CD14-positive monocyte (primary cell): ENCODE measurements at regions not wholly inside any gene's neighbourhood (a gene's known extent, or its start where the extent isn't known, plus 50 kb on each side); places are given as distances from the start of the nearest gene placed in this dataset.

Experiments
- DNase-seq, 3 donors: peaks; one replicate each; pipeline ENCODE4 v3.0.0-alpha.2; 2011 to 2022
- H2AFZ ChIP-seq: 2 replicates; pipeline ENCODE4 v1.6.0; 2012; ENCODE audit warnings: mild to moderate bottlenecking, low read depth, low read length, inconsistent platforms; ENCODE audit not compliant: insufficient read depth, poor library complexity, severe bottlenecking
- H3K27ac ChIP-seq, 2 donors: 1 replicate in 1 of 2; 2 replicates in 1 of 2; pipeline ENCODE4 v1.5.1; 2012 to 2013; ENCODE audit warnings: low read length in 2 of 2, control low read depth in 1 of 2, inconsistent platforms in 1 of 2, low read depth in 1 of 2, mild to moderate bottlenecking in 1 of 2
- H3K27me3 ChIP-seq, 2 donors: one replicate each; pipeline versions ENCODE4 v1.6.0 to v1.6.1; 2011 to 2013; ENCODE audit warnings: low read length in 2 of 2; ENCODE audit not compliant: control insufficient read depth in 2 of 2, insufficient read depth in 2 of 2
- H3K36me3 ChIP-seq, 2 donors: replicated peaks in 1 of 2; 1 replicate in 1 of 2; 2 replicates in 1 of 2; pipeline versions ENCODE4 v1.5.1 to v1.6.1; 2012 to 2013; ENCODE audit warnings: low read length in 2 of 2, control low read depth in 1 of 2, inconsistent platforms in 1 of 2, mild to moderate bottlenecking in 1 of 2; ENCODE audit not compliant: insufficient read depth in 2 of 2, control insufficient read depth in 1 of 2
- H3K4me1 ChIP-seq, 2 donors: 1 replicate in 1 of 2; 2 replicates in 1 of 2; pipeline versions ENCODE4 v1.5.1 to v1.6.1; 2012 to 2013; ENCODE audit warnings: low read length in 2 of 2, control low read depth in 1 of 2, inconsistent platforms in 1 of 2, mild to moderate bottlenecking in 1 of 2, moderate library complexity in 1 of 2; ENCODE audit not compliant: insufficient read depth in 2 of 2, control insufficient read depth in 1 of 2
- H3K4me2 ChIP-seq: replicated peaks from 2 replicates; pipeline ENCODE3; 2012; ENCODE audit warnings: low read length, moderate library complexity, mild to moderate bottlenecking; ENCODE audit not compliant: poor library complexity, severe bottlenecking; ENCODE audit errors: extremely low read depth
- H3K4me3 ChIP-seq, 3 experiments: fragments of 200-600 bp in 1 of 3; sonication (generic) in 1 of 3; replicated peaks in 1 of 3; 1 replicate in 2 of 3; 2 replicates in 1 of 3; pipeline ENCODE4 v1.5.1; 2011 to 2013; ENCODE audit warnings: low read length in 3 of 3, mild to moderate bottlenecking in 3 of 3, control low read depth in 2 of 3, low read depth in 2 of 3, inconsistent platforms in 1 of 3, moderate library complexity in 1 of 3
- H3K79me2 ChIP-seq: 2 replicates; pipeline ENCODE4 v1.6.0; 2012; ENCODE audit warnings: mild to moderate bottlenecking, control low read depth, inconsistent platforms, low read length, moderate library complexity; ENCODE audit not compliant: insufficient read depth
- H3K9ac ChIP-seq: 2 replicates; pipeline ENCODE4 v1.6.0; 2017; ENCODE audit warnings: low read length, mild to moderate bottlenecking; ENCODE audit not compliant: insufficient read depth, poor library complexity, severe bottlenecking
- H3K9me3 ChIP-seq, 2 donors: replicated peaks in 1 of 2; 1 replicate in 1 of 2; 2 replicates in 1 of 2; pipeline versions ENCODE4 v1.5.1 to v1.6.1; 2012 to 2013; ENCODE audit warnings: low read length in 2 of 2, control low read depth in 1 of 2; ENCODE audit not compliant: control insufficient read depth in 1 of 2, insufficient read depth in 1 of 2
- H4K20me1 ChIP-seq: 2 replicates; pipeline ENCODE4 v1.6.0; 2012; ENCODE audit warnings: mild to moderate bottlenecking, low read length, control low read depth, moderate library complexity; ENCODE audit not compliant: insufficient read depth
- H3K27ac Mint-ChIP-seq, 7 donors: one replicate each; pipeline ENCODE4 v1.8.0; 2020; ENCODE audit warnings: mild to moderate bottlenecking in 7 of 7, mixed read lengths in 7 of 7, moderate library complexity in 6 of 7, inconsistent platforms in 2 of 7
- H3K27me3 Mint-ChIP-seq, 3 donors: one replicate each; pipeline ENCODE4 v1.8.0; 2021 to 2022; ENCODE audit warnings: low read depth in 3 of 3, mild to moderate bottlenecking in 3 of 3, mixed read lengths in 3 of 3, moderate library complexity in 3 of 3, inconsistent platforms in 1 of 3
- H3K36me3 Mint-ChIP-seq, 2 donors: one replicate each; pipeline ENCODE4 v1.8.0; 2020; ENCODE audit warnings: mixed read lengths in 2 of 2, inconsistent platforms in 1 of 2, mild to moderate bottlenecking in 1 of 2
- H3K4me1 Mint-ChIP-seq: one replicate; pipeline ENCODE4 v1.8.0; 2020; ENCODE audit warnings: mild to moderate bottlenecking, mixed read lengths
- H3K4me3 Mint-ChIP-seq, 2 donors: one replicate each; pipeline ENCODE4 v1.8.0; 2020; ENCODE audit warnings: mild to moderate bottlenecking in 2 of 2, mixed read lengths in 2 of 2, moderate library complexity in 1 of 2
- H3K9me3 Mint-ChIP-seq, 7 donors: one replicate each; pipeline ENCODE4 v1.8.0; 2020 to 2022; ENCODE audit warnings: mixed read lengths in 7 of 7, mild to moderate bottlenecking in 6 of 7, moderate library complexity in 6 of 7, inconsistent platforms in 2 of 7
- WGBS: methylation state at CpG from one replicate; pipeline ENCODE4 v1.1.5; 2013; ENCODE audit warnings: missing lambda C conversion rate; ENCODE audit not compliant: insufficient coverage; 5-methylcytosine and 5-hydroxymethylcytosine counted together
- intact Hi-C, 2 donors: fragments of 100-400 bp; cut with micrococcal nuclease; formaldehyde crosslinking; loops; one replicate each; pipeline versions ENCODE4 v1.15.0 to v1.15.1; 2023
- TF ChIP-seq, protein P1 (sequence below): fragments of 200-600 bp; IDR thresholded peaks from one replicate; pipeline ENCODE4 v1.8.0; 2022; ENCODE audit warnings: antibody characterized with exemption, mild to moderate bottlenecking

DNA sequence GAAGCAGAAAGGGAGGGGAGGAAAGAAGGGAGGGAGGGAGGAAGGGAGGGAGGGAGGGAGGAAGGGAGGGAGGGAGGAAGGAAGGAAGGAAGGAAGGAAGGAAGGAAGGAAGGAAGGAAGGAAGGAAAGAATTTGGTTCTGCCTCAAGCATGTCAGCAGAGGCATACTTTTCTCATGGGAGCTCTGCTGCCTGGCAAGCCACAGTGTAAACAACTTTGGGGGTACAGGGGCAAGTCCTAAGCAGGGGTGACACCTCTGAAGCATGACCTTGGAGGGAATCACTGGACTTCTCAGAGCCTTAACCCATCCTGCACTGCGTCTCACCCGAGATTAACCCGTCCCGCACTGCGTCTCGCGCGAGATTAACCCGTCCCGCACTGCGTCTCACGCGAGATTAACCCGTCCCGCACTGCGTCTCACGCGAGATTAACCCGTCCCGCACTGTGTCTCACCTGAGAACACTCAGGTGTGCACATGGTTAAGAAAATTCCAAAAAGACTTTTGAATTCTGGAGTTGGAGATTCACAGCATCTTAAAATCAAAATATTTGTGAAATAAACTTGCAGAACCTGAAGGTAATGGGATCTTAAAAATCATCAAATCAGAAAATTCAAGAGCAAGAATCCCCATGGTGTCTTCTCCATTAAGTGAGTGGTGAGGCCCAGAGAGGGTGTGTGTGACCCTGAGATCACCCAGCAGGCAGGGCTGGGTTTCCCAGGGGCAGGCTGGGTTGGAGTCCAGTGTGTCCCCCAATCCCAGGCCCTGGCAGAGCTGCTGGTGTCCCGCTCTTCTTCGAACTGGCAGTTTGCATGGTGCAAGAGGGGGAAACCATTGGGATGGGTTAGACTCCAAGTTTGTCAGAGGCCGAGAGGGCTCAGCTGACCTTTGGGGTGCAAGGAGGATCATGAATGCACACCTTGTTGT lies 190.4 kb downstream of the MN1 start:
- no peaks in the 10 kb centered on the region for H3K79me2 ChIP-seq
- WGBS: 89% methylated on average over 22 of the region's 23 CpGs
- no peak overlapping the region for H3K9ac ChIP-seq
- peaks cover 0 to 5% of the 10 kb centered on the region in 2 donors for H3K4me1 ChIP-seq
- Mint-ChIP-seq H3K4me1 (peaks cover 11% of the 10 kb centered on the region), H3K27ac (no peak overlapping the region), H3K9me3 (peaks cover 0 to 7% (median 5%) of the 10 kb centered on the region in 7 donors), H3K36me3 (peaks cover 0 to 3% of the 10 kb centered on the region in 2 donors), H3K4me3 (no peak overlapping the region), H3K27me3 (peaks cover 32 to 42% (median 34%) of the 10 kb centered on the region in 3 donors)
- no peak overlapping the region for H3K27ac ChIP-seq
- H3K9me3 ChIP-seq: peaks cover 0 to 11% of the 10 kb centered on the region in 2 donors
- TF ChIP-seq, protein P1, sequence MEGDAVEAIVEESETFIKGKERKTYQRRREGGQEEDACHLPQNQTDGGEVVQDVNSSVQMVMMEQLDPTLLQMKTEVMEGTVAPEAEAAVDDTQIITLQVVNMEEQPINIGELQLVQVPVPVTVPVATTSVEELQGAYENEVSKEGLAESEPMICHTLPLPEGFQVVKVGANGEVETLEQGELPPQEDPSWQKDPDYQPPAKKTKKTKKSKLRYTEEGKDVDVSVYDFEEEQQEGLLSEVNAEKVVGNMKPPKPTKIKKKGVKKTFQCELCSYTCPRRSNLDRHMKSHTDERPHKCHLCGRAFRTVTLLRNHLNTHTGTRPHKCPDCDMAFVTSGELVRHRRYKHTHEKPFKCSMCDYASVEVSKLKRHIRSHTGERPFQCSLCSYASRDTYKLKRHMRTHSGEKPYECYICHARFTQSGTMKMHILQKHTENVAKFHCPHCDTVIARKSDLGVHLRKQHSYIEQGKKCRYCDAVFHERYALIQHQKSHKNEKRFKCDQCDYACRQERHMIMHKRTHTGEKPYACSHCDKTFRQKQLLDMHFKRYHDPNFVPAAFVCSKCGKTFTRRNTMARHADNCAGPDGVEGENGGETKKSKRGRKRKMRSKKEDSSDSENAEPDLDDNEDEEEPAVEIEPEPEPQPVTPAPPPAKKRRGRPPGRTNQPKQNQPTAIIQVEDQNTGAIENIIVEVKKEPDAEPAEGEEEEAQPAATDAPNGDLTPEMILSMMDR: no peak
- DNase-seq: no peak
- no peaks in the 10 kb centered on the region for H3K36me3 ChIP-seq
- intact Hi-C loops: no loop called here
- H3K4me3 ChIP-seq: no peak overlapping the region
- H3K27me3 ChIP-seq: peaks cover 14 to 28% of the 10 kb centered on the region in 2 donors
- H2AFZ ChIP-seq: no peak overlapping the region
- H4K20me1 ChIP-seq: no peaks in the 10 kb centered on the region
- no peak overlapping the region for H3K4me2 ChIP-seq

DNA sequence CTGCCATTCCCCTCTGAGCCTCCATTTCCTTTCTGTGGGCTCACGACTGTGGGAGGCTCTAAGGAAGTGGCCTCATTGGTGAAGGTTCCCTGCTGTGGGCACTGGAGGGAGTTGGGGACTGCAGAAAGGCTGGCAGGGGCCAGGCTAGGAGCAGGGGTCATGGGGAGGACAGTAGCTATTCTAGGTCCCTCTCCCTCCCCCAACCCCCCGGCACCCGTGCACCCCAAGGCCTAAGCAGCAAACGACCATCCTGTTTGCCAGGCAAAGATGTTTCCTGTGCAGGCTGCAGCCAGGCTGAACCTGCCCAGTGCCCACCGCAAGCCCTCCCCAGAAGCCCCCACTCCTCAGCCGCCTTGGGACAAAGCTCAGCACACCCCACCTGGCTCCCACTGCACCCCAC lies 189.4 kb downstream of the MN1 start:
- H3K4me1 ChIP-seq: peaks cover 0 to 5% of the 10 kb centered on the region in 2 donors
- H3K27ac ChIP-seq: no peak overlapping the region
- H3K9ac ChIP-seq: no peak overlapping the region
- no peak overlapping the region for H3K4me2 ChIP-seq
- Mint-ChIP-seq H3K27ac (no peak overlapping the region), H3K9me3 (peaks cover 0 to 7% (median 5%) of the 10 kb centered on the region in 7 donors), H3K4me3 (no peak overlapping the region), H3K27me3 (peaks cover 32 to 44% (median 36%) of the 10 kb centered on the region in 3 donors), H3K36me3 (peaks cover 0 to 3% of the 10 kb centered on the region in 2 donors), H3K4me1 (peaks cover 11% of the 10 kb centered on the region)
- H3K27me3 ChIP-seq: peaks cover 14 to 28% of the 10 kb centered on the region in 2 donors
- H3K9me3 ChIP-seq: peaks cover 0 to 11% of the 10 kb centered on the region in 2 donors
- no peak overlapping the region for H2AFZ ChIP-seq
- no peak for DNase-seq
- no peaks in the 10 kb centered on the region for H4K20me1 ChIP-seq
- no peaks in the 10 kb centered on the region for H3K36me3 ChIP-seq
- WGBS: 0% methylated on average over 5 of the region's 6 CpGs
- TF ChIP-seq, protein P1: no peak
- no peaks in the 10 kb centered on the region for H3K79me2 ChIP-seq
- H3K4me3 ChIP-seq: no peak overlapping the region
- intact Hi-C loops: no loop called here
